Panc1 (cell line): ENCODE measurements at regions not wholly inside any gene's neighbourhood (a gene's known extent, or its start where the extent isn't known, plus 50 kb on each side); places are given as distances from the start of the nearest gene placed in this dataset.

Source experiments
- ATAC-seq: fragments of 200-7000 bp; cut with Tn5 transposase; 2 replicates; pipeline ENCODE4 v1.9.1; 2020; ENCODE audit warnings: mild to moderate bottlenecking, moderate library complexity
- BruUV-seq: library from RNA; stranded (reverse); fragments of 400-500 nt; replicated peaks from 2 replicates; lab custom pipeline; 2021; lab: Mats Ljungman, UMichigan
- CTCF ChIA-PET: fragments of 300-600 bp; sonication (Branson Sonifier 250); formaldehyde crosslinking; loops from one replicate; lab custom pipeline; 2022; ENCODE audit warnings: antibody characterized with exemption; lab: Charles Lee
- POLR2A ChIA-PET: fragments of 300-600 bp; sonication (Branson Sonifier 250); formaldehyde crosslinking; loops from one replicate; lab custom pipeline; 2022; ENCODE audit warnings: antibody characterized with exemption; lab: Charles Lee
- DNase-seq: peaks from one replicate; pipeline ENCODE4 v3.0.0-alpha.2; 2010; ENCODE audit warnings: low read depth, low spot score
- H3K27ac ChIP-seq: 2 replicates; pipeline ENCODE4 v1.5.1; 2011; ENCODE audit warnings: mild to moderate bottlenecking, low read length, inconsistent platforms
- H3K27me3 ChIP-seq: fragments of 200-500 bp; sonication (Bioruptor generic); 2 replicates; pipeline ENCODE4 v1.6.0; 2014; ENCODE audit warnings: low read length, inconsistent platforms; ENCODE audit not compliant: control insufficient read depth, insufficient read depth
- H3K36me3 ChIP-seq: fragments of 200-500 bp; sonication (Bioruptor generic); 2 replicates; pipeline ENCODE4 v1.5.1; 2014; ENCODE audit warnings: inconsistent platforms, mild to moderate bottlenecking, low read length, moderate library complexity; ENCODE audit not compliant: control insufficient read depth, insufficient read depth
- H3K4me1 ChIP-seq: 2 replicates; pipeline ENCODE4 v1.5.1; 2011; ENCODE audit warnings: inconsistent platforms, mild to moderate bottlenecking, low read length, moderate library complexity; ENCODE audit not compliant: control insufficient read depth, insufficient read depth
- H3K4me3 ChIP-seq, 2 experiments: 2 replicates each; pipeline ENCODE4 v1.5.1; 2011 to 2012; ENCODE audit warnings: low read depth in 2 of 2, low read length in 2 of 2, mild to moderate bottlenecking in 2 of 2, inconsistent platforms in 1 of 2, moderate library complexity in 1 of 2
- H3K9me3 ChIP-seq: fragments of 200-500 bp; sonication (Bioruptor generic); 2 replicates; pipeline ENCODE4 v1.5.1; 2014; ENCODE audit warnings: low read depth, mild to moderate bottlenecking, inconsistent platforms, low read length, moderate library complexity; ENCODE audit not compliant: control insufficient read depth, insufficient read depth
- CTCF ChIP-seq: fragments of 450-650 bp; IDR thresholded peaks from 2 replicates; pipeline ENCODE4 v1.5.1; 2017; ENCODE audit warnings: mild to moderate bottlenecking
- POLR2AphosphoS5 ChIP-seq: IDR thresholded peaks from 2 replicates; pipeline ENCODE4 v1.6.1; 2012; ENCODE audit warnings: mild to moderate bottlenecking, low read depth, low read length, moderate library complexity
- REST ChIP-seq, 2 experiments: IDR thresholded peaks; 2 replicates each; pipeline ENCODE4 v1.6.1; 2011 to 2012; ENCODE audit warnings: low read depth in 2 of 2, control low read depth in 1 of 2, low read length in 1 of 2, mild to moderate bottlenecking in 1 of 2, moderate library complexity in 1 of 2; ENCODE audit not compliant: insufficient read depth in 1 of 2
- SIN3A ChIP-seq: IDR thresholded peaks from 2 replicates; pipeline ENCODE4 v1.6.1; 2012; ENCODE audit warnings: low read depth, mild to moderate bottlenecking, low read length, moderate library complexity, borderline replicate concordance; ENCODE audit not compliant: insufficient read depth
- TCF7L2 ChIP-seq: IDR thresholded peaks from 2 replicates; pipeline ENCODE4 v1.6.1; 2011; ENCODE audit warnings: mild to moderate bottlenecking, low read depth, low read length, inconsistent platforms
- in situ Hi-C: cut with HindIII; loops from 2 replicates; pipeline ENCODE4 v1.10.0; 2016; ENCODE audit warnings: low sequenced_read_pairs, low pct_unique_long_range_greater_than_20kb
- intact Hi-C: fragments of 100-400 bp; cut with micrococcal nuclease; formaldehyde crosslinking; loops from one replicate; pipeline ENCODE4 v1.10.0; 2022; ENCODE audit not compliant: unreplicated experiment

GRCh38 chr14:98935921-98936320, 336.1 kb downstream of the BCL11B start:
- H3K4me1 ChIP-seq, result no peaks in the 10 kb centered on the region
- H3K27ac ChIP-seq, result no peak overlapping the region
- intact Hi-C loops, result no loop called here
- ATAC-seq (no peak), DNase-seq (no peak)
- no peaks in the 10 kb centered on the region for H3K9me3 ChIP-seq
- no peaks in the 10 kb centered on the region for H3K36me3 ChIP-seq
- no TSS peak for BruUV-seq
- no peak for TF ChIP-seq SIN3A
- no peak for TF ChIP-seq REST (IDR thresholded peaks at IDR 0.05; ENCODE audit: insufficient read depth in 1 of 2, low read depth in 2 of 2, low read length in 1 of 2)
- no peak for TF ChIP-seq CTCF
- no peak for TF ChIP-seq POLR2AphosphoS5
- no peak for TF ChIP-seq TCF7L2
- in situ Hi-C loops, result no loop called here
- POLR2A ChIA-PET, result no interaction called here
- CTCF ChIA-PET, result interaction anchor here (0.7 kb wide), 1 partner anchor 104 kb away, joined by 3 read pairs; no protein-coding TSS in a partner anchor
- no peaks in the 10 kb centered on the region for H3K27me3 ChIP-seq
- H3K4me3 ChIP-seq, result no peak overlapping the region

GRCh38 chr14:98937021-98937420, 335.0 kb downstream of the BCL11B start:
- Histone ChIP-seq H3K4me1 (no peaks in the 10 kb centered on the region), H3K27me3 (no peaks in the 10 kb centered on the region), H3K9me3 (no peaks in the 10 kb centered on the region), H3K4me3 (no peak overlapping the region), H3K36me3 (no peaks in the 10 kb centered on the region), H3K27ac (no peak overlapping the region)
- ChIA-PET POLR2A (no interaction called here), CTCF (no interaction called here)
- ATAC-seq, result no peak
- TF ChIP-seq REST (IDR thresholded peaks at IDR 0.05; ENCODE audit: insufficient read depth in 1 of 2, low read depth in 2 of 2, low read length in 1 of 2) (no peak), POLR2AphosphoS5 (no peak), CTCF (no peak), SIN3A (no peak), TCF7L2 (no peak)
- intact Hi-C loops (no loop called here), in situ Hi-C loops (no loop called here)
- BruUV-seq, result no TSS peak
- DNase-seq, result no peak
